Activated CD8-positive, alpha-beta T cell treated with anti-CD3 and anti-CD28 coated beads for 36 hours (primary cell): ENCODE measurements at regions not wholly inside any gene's neighbourhood (a gene's known extent, or its start where the extent isn't known, plus 50 kb on each side); places are given as distances from the start of the nearest gene placed in this dataset.

Source experiments
- ATAC-seq: fragments of 200-7000 bp; cut with Tn5 transposase; one replicate; pipeline ENCODE4 v1.10.0; 2021; ENCODE audit warnings: mild to moderate bottlenecking, moderate library complexity
- CTCF ChIA-PET: fragments of 350-600 bp; sonication (Branson Sonifier 250); formaldehyde crosslinking; loops from one replicate; lab custom pipeline; 2021; ENCODE audit warnings: antibody characterized with exemption; lab: Charles Lee
- POLR2A ChIA-PET: fragments of 350-600 bp; sonication (Branson Sonifier 250); formaldehyde crosslinking; loops from one replicate; lab custom pipeline; 2021; ENCODE audit warnings: antibody characterized with exemption; lab: Charles Lee
- DNase-seq: peaks from one replicate; pipeline ENCODE4 v3.0.0-alpha.2; 2020
- H3K27ac Mint-ChIP-seq: one replicate; pipeline ENCODE4 v1.8.0; 2021; ENCODE audit warnings: mild to moderate bottlenecking, mixed read lengths
- H3K27me3 Mint-ChIP-seq: one replicate; pipeline ENCODE4 v1.8.0; 2021; ENCODE audit warnings: mixed read lengths
- H3K36me3 Mint-ChIP-seq: one replicate; pipeline ENCODE4 v1.8.0; 2021; ENCODE audit warnings: low read depth, mixed read lengths
- H3K4me1 Mint-ChIP-seq: one replicate; pipeline ENCODE4 v1.8.0; 2021; ENCODE audit warnings: low read depth, mixed read lengths
- H3K4me3 Mint-ChIP-seq: one replicate; pipeline ENCODE4 v1.8.0; 2021; ENCODE audit warnings: mild to moderate bottlenecking, moderate library complexity, mixed read lengths
- H3K9me3 Mint-ChIP-seq: one replicate; pipeline ENCODE4 v1.8.0; 2021; ENCODE audit warnings: mixed read lengths
- CTCF ChIP-seq: fragments of 200-600 bp; IDR thresholded peaks from one replicate; pipeline ENCODE4 v1.8.0; 2022; ENCODE audit warnings: antibody characterized with exemption, mild to moderate bottlenecking
- intact Hi-C: fragments of 100-400 bp; cut with micrococcal nuclease; formaldehyde crosslinking; loops from one replicate; pipeline ENCODE4 v1.10.0; 2022

- ChIA-PET POLR2A (no interaction called here), CTCF (no interaction called here)
- H3K27ac Mint-ChIP-seq, result no peak overlapping the region
- ATAC-seq (no peak), DNase-seq (no peak)
- peaks cover 6% of the 10 kb centered on the region for H3K36me3 Mint-ChIP-seq
- intact Hi-C loops, result no loop called here
- no peak for TF ChIP-seq CTCF
- no peaks in the 10 kb centered on the region for H3K27me3 Mint-ChIP-seq
- H3K9me3 Mint-ChIP-seq, result no peaks in the 10 kb centered on the region
- H3K4me3 Mint-ChIP-seq, result no peak overlapping the region
- H3K4me1 Mint-ChIP-seq, result peaks cover 19% of the 10 kb centered on the region
Measured at GRCh38 chr14:71441126-71441525, 491.1 kb upstream of the RGS6 start.

GRCh38 chr14:71444030-71444822 lies 488.0 kb upstream of the RGS6 start:
- Mint-ChIP-seq H3K9me3 (no peaks in the 10 kb centered on the region), H3K27ac (no peak overlapping the region), H3K36me3 (no peaks in the 10 kb centered on the region), H3K27me3 (no peaks in the 10 kb centered on the region), H3K4me3 (no peak overlapping the region), H3K4me1 (peaks cover 9% of the 10 kb centered on the region)
- intact Hi-C loops, result no loop called here
- ATAC-seq (no peak), DNase-seq (no peak)
- CTCF ChIA-PET, result interaction anchor here (1.2 to 1.5 kb wide), 2 partner anchors 10 to 309 kb away, joined by 3 to 4 read pairs; no protein-coding TSS in a partner anchor
- POLR2A ChIA-PET, result interaction anchor here (1.3 kb wide), 1 partner anchor 8 kb away, joined by 4 read pairs; no protein-coding TSS in a partner anchor
- TF ChIP-seq CTCF, result no peak

GRCh38 chr14:71448431-71449315 lies 483.6 kb upstream of the RGS6 start:
- Mint-ChIP-seq H3K27ac (no peak overlapping the region), H3K36me3 (no peaks in the 10 kb centered on the region), H3K4me1 (peaks cover 12% of the 10 kb centered on the region), H3K4me3 (no peak overlapping the region), H3K27me3 (no peaks in the 10 kb centered on the region), H3K9me3 (no peaks in the 10 kb centered on the region)
- POLR2A ChIA-PET, result interaction anchor here (0.9 kb wide), 1 partner anchor 33 kb away, joined by 3 read pairs; no protein-coding TSS in a partner anchor
- ATAC-seq (no peak), DNase-seq (no peak)
- intact Hi-C loops, result no loop called here
- no peak for TF ChIP-seq CTCF
- CTCF ChIA-PET, result interaction anchor here (1.3 kb wide), 1 partner anchor 15 kb away, joined by 3 read pairs; no protein-coding TSS in a partner anchor

GRCh38 chr14:71449316-71450055 lies 482.7 kb upstream of the RGS6 start:
- H3K9me3 Mint-ChIP-seq, result no peaks in the 10 kb centered on the region
- DNase-seq (no peak), ATAC-seq (no peak)
- no peaks in the 10 kb centered on the region for H3K27me3 Mint-ChIP-seq
- no peak overlapping the region for H3K27ac Mint-ChIP-seq
- ChIA-PET CTCF (interaction anchor here (1.3 kb wide), 1 partner anchor 15 kb away, joined by 3 read pairs; no protein-coding TSS in a partner anchor), POLR2A (interaction anchor here (0.9 to 1.6 kb wide), 2 partner anchors 32 to 282 kb away, joined by 3 read pairs; no protein-coding TSS in a partner anchor)
- no peak for TF ChIP-seq CTCF
- H3K4me1 Mint-ChIP-seq, result peaks cover 15% of the 10 kb centered on the region
- H3K4me3 Mint-ChIP-seq, result no peak overlapping the region
- intact Hi-C loops, result no loop called here
- H3K36me3 Mint-ChIP-seq, result no peaks in the 10 kb centered on the region
